ENCODE measurements at regions not wholly inside any gene's neighbourhood (a gene's known extent, or its start where the extent isn't known, plus 50 kb on each side); places are given as distances from the start of the nearest gene placed in this dataset.

- no peak for DNase-seq
Measured at GRCh38 chr17:77637818-77638575, 320.5 kb upstream of the TNRC6C start.

- DNase-seq, result no peak
Measured at GRCh38 chr17:77640252-77640651, 318.3 kb upstream of the TNRC6C start.

GRCh38 chr17:77640916-77641605, 317.4 kb upstream of the TNRC6C start:
- DNase-seq, result no peak

GRCh38 chr17:77641718-77642117, 316.8 kb upstream of the TNRC6C start:
- DNase-seq, result no peak

GRCh38 chr17:77644181-77645071, 314.1 kb upstream of the TNRC6C start:
- DNase-seq, result no peak

GRCh38 chr17:77645072-77646045, 313.1 kb upstream of the TNRC6C start:
- peak; percentile 50 for DNase-seq

GRCh38 chr17:77646046-77646430, 312.5 kb upstream of the TNRC6C start:
- no peak for DNase-seq

- DNase-seq, result no peak
Measured at GRCh38 chr17:77647531-77647930, 311.0 kb upstream of the TNRC6C start.

- DNase-seq, result no peak
Measured at GRCh38 chr17:77649717-77650211, 308.7 kb upstream of the TNRC6C start.

- no peak for DNase-seq
Measured at GRCh38 chr17:77651988-77652387, 306.5 kb upstream of the TNRC6C start.

- DNase-seq, result no peak
Measured at GRCh38 chr17:77654296-77654695, 304.2 kb upstream of the TNRC6C start.

GRCh38 chr17:77654850-77655249, 303.7 kb upstream of the TNRC6C start:
- DNase-seq, result no peak

- no peak for DNase-seq
Measured at GRCh38 chr17:77656054-77656453, 302.4 kb upstream of the TNRC6C start.

- no peak for DNase-seq
Measured at GRCh38 chr17:77657839-77658238, 300.7 kb upstream of the TNRC6C start.

- no peak for DNase-seq
Measured at GRCh38 chr17:77660524-77660923, 298.0 kb upstream of the TNRC6C start.

GRCh38 chr17:77662833-77663232, 295.7 kb upstream of the TNRC6C start:
- DNase-seq, result no peak

GRCh38 chr17:77664097-77664729, 294.3 kb upstream of the TNRC6C start:
- no peak for DNase-seq

- DNase-seq, result no peak
Measured at GRCh38 chr17:77665833-77666232, 292.7 kb upstream of the TNRC6C start.

- no peak for DNase-seq
Measured at GRCh38 chr17:77666462-77666861, 292.0 kb upstream of the TNRC6C start.

GRCh38 chr17:77666881-77667395, 291.6 kb upstream of the TNRC6C start:
- DNase-seq, result peak; percentile 34

GRCh38 chr17:77667478-77667877, 291.0 kb upstream of the TNRC6C start:
- no peak for DNase-seq

Data from stimulated activated CD4-positive, alpha-beta T cell treated with anti-CD3 and anti-CD28 coated beads, Interleukin-4, amount 100 ng/mL, for 1 hour (primary cell).